Endothelial cell of umbilical vein (primary cell): ENCODE measurements at regions not wholly inside any gene's neighbourhood (a gene's known extent, or its start where the extent isn't known, plus 50 kb on each side); places are given as distances from the start of the nearest gene placed in this dataset.

Source experiments
- BruUV-seq: library from RNA; stranded (reverse); fragments of 400-500 nt; replicated peaks from 2 replicates; lab custom pipeline; 2021; lab: Mats Ljungman, UMichigan
- CTCF ChIA-PET: fragments of 300-600, 350-600 bp; sonication (Branson Sonifier 250); formaldehyde crosslinking; loops from one replicate; lab custom pipeline; 2021; ENCODE audit warnings: antibody characterized with exemption, inconsistent platforms; lab: Charles Lee
- POLR2A ChIA-PET: fragments of 300-600, 350-600 bp; sonication (Branson Sonifier 250); formaldehyde crosslinking; loops from one replicate; lab custom pipeline; 2021; ENCODE audit warnings: antibody characterized with exemption, inconsistent platforms; lab: Charles Lee
- DNase-seq: peaks from one replicate; pipeline ENCODE4 v3.0.0-alpha.2; 2011; ENCODE audit warnings: low read depth, low spot score
- FAIRE-seq: peaks from 2 replicates; lab custom pipeline; 2011; peaks lifted over from hg19 to GRCh38; lab: Jason Lieb, UNC
- H2AFZ ChIP-seq: 2 replicates; pipeline ENCODE4 v1.6.0; 2012; ENCODE audit warnings: low read depth, low read length, control low read depth, inconsistent platforms
- H3K27ac ChIP-seq: 2 replicates; pipeline ENCODE4 v1.5.1; 2011; ENCODE audit warnings: low read depth, mild to moderate bottlenecking, control low read depth, low read length, moderate library complexity; ENCODE audit not compliant: insufficient read depth
- H3K27me3 ChIP-seq, 2 experiments: 2 replicates each; pipeline versions ENCODE4 v1.6.0 to v1.6.1; 2011; ENCODE audit warnings: low read length in 2 of 2, mixed read lengths in 1 of 2; ENCODE audit not compliant: control insufficient read depth in 2 of 2, insufficient read depth in 2 of 2
- H3K36me3 ChIP-seq, 2 experiments: 2 replicates in 1 of 2; 3 replicates in 1 of 2; pipeline ENCODE4 v1.5.1; 2011; ENCODE audit warnings: low read length in 2 of 2, mild to moderate bottlenecking in 1 of 2, moderate library complexity in 1 of 2; ENCODE audit not compliant: control insufficient read depth in 2 of 2, insufficient read depth in 2 of 2; ENCODE audit errors: extremely low read depth in 1 of 2
- H3K4me1 ChIP-seq: 3 replicates; pipeline ENCODE4 v1.5.1; 2011; ENCODE audit warnings: mild to moderate bottlenecking, low read length; ENCODE audit not compliant: control insufficient read depth, insufficient read depth; ENCODE audit errors: extremely low read depth
- H3K4me2 ChIP-seq: 2 replicates; pipeline ENCODE4 v1.6.1; 2011; ENCODE audit warnings: low read length, control low read depth, mixed read lengths; ENCODE audit not compliant: insufficient read depth
- H3K4me3 ChIP-seq, 3 experiments: fragments of 200-600 bp in 1 of 3; sonication (generic), shearing (Covaris generic) in 1 of 3; replicated peaks in 1 of 3; 2 replicates each; pipeline ENCODE4 v1.5.1; 2011 to 2016; ENCODE audit warnings: control low read depth in 3 of 3, low read length in 3 of 3, mild to moderate bottlenecking in 2 of 3, inconsistent platforms in 1 of 3, low read depth in 1 of 3, moderate library complexity in 1 of 3; ENCODE audit not compliant: insufficient read depth in 1 of 3
- H3K79me2 ChIP-seq: 2 replicates; pipeline ENCODE4 v1.6.0; 2012; ENCODE audit warnings: low read length, inconsistent platforms; ENCODE audit not compliant: control insufficient read depth, insufficient read depth
- H3K9ac ChIP-seq: replicated peaks from 2 replicates; pipeline ENCODE3; 2011; ENCODE audit warnings: low read length, control low read depth; ENCODE audit not compliant: insufficient read depth; ENCODE audit errors: extremely low read depth
- H3K9me1 ChIP-seq: replicated peaks from 3 replicates; pipeline ENCODE4 v1.6.0; 2011; ENCODE audit warnings: mild to moderate bottlenecking, low read length; ENCODE audit not compliant: control insufficient read depth, insufficient read depth; ENCODE audit errors: extremely low read depth
- H3K9me3 ChIP-seq: replicated peaks from 2 replicates; pipeline ENCODE4 v1.5.1; 2012; ENCODE audit warnings: low read length, inconsistent platforms; ENCODE audit not compliant: control insufficient read depth, insufficient read depth
- H4K20me1 ChIP-seq: replicated peaks from 2 replicates; pipeline ENCODE3; 2011; ENCODE audit warnings: mild to moderate bottlenecking, low read length; ENCODE audit not compliant: control insufficient read depth, insufficient read depth; ENCODE audit errors: extremely low read depth
- CTCF ChIP-seq, 2 donors: IDR thresholded peaks; 1 replicate in 1 of 2; 2 replicates in 1 of 2; pipeline ENCODE4 v1.5.1; 2011; ENCODE audit warnings: low read length in 2 of 2, mild to moderate bottlenecking in 2 of 2, moderate library complexity in 2 of 2, control low read depth in 1 of 2, inconsistent platforms in 1 of 2, low read depth in 1 of 2; ENCODE audit not compliant: insufficient read depth in 1 of 2; ENCODE audit errors: extremely low read depth in 1 of 2
- EZH2 ChIP-seq: IDR thresholded peaks from 2 replicates; pipeline ENCODE4 v1.6.1; 2012; ENCODE audit warnings: borderline replicate concordance, low read depth, mild to moderate bottlenecking, moderate library complexity, low read length, inconsistent platforms; ENCODE audit not compliant: severe bottlenecking
- FOS ChIP-seq: IDR thresholded peaks from 2 replicates; pipeline ENCODE4 v1.6.1; 2011; ENCODE audit warnings: mild to moderate bottlenecking, low read length, moderate library complexity, borderline replicate concordance; ENCODE audit not compliant: insufficient read depth
- GATA2 ChIP-seq: IDR thresholded peaks from 2 replicates; pipeline ENCODE4 v1.7.0; 2011; ENCODE audit warnings: low read depth, mild to moderate bottlenecking, moderate library complexity, mixed read lengths, low read length; ENCODE audit not compliant: insufficient read length, insufficient read depth
- JUN ChIP-seq: IDR thresholded peaks from 2 replicates; pipeline ENCODE4 v1.6.1; 2011; ENCODE audit warnings: borderline replicate concordance, low read depth; ENCODE audit not compliant: insufficient read length, insufficient read depth
- MYC ChIP-seq: IDR thresholded peaks from one replicate; pipeline ENCODE4 v1.6.1; 2011; ENCODE audit warnings: mild to moderate bottlenecking, low read depth, low read length
- POLR2A ChIP-seq: IDR thresholded peaks from 2 replicates; pipeline ENCODE4 v1.6.1; 2012; ENCODE audit warnings: low read depth, mild to moderate bottlenecking, control low read depth, low read length
- POLR2AphosphoS5 ChIP-seq: IDR thresholded peaks from 2 replicates; pipeline ENCODE4 v1.6.1; 2012; ENCODE audit warnings: low read depth, mild to moderate bottlenecking, control low read depth, low read length, moderate library complexity; ENCODE audit not compliant: insufficient read depth
- dilution Hi-C: fragments of 300-500 bp; cut with MboI; formaldehyde crosslinking; loops from one replicate; pipeline ENCODE4 v1.15.0; 2019; ENCODE audit warnings: low sequenced_read_pairs; ENCODE audit not compliant: extremely low pct_ligation_motif_present
- intact Hi-C: fragments of 100-400 bp; cut with micrococcal nuclease; formaldehyde crosslinking; loops from one replicate; pipeline ENCODE4 v1.10.0; 2022
- TF ChIP-seq, protein P1 (sequence below): IDR thresholded peaks from 2 replicates; pipeline ENCODE4 v1.6.1; 2011; ENCODE audit not compliant: insufficient read depth, insufficient read length

- BruUV-seq, result no TSS peak
- Histone ChIP-seq H3K9ac (no peak overlapping the region), H3K4me1 (no peaks in the 10 kb centered on the region), H3K27me3 (no peaks in the 10 kb centered on the region), H3K79me2 (no peaks in the 10 kb centered on the region), H3K9me1 (no peaks in the 10 kb centered on the region), H3K4me3 (no peak overlapping the region), H3K36me3 (no peaks in the 10 kb centered on the region), H3K9me3 (no peaks in the 10 kb centered on the region), H2AFZ (no peak overlapping the region), H3K4me2 (no peak overlapping the region), H4K20me1 (no peaks in the 10 kb centered on the region), H3K27ac (no peak overlapping the region)
- DNase-seq, result no peak
- intact Hi-C loops, result no loop called here
- CTCF ChIA-PET, result no interaction called here
- dilution Hi-C loops, result no loop called here
- POLR2A ChIA-PET, result no interaction called here
- TF ChIP-seq POLR2AphosphoS5, result no peak
- TF ChIP-seq, protein P1, sequence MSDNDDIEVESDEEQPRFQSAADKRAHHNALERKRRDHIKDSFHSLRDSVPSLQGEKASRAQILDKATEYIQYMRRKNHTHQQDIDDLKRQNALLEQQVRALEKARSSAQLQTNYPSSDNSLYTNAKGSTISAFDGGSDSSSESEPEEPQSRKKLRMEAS, result no peak
- TF ChIP-seq EZH2, result no peak
- no peak for TF ChIP-seq POLR2A
- TF ChIP-seq MYC, result no peak
- no peak for TF ChIP-seq FOS
- TF ChIP-seq GATA2, result no peak
- TF ChIP-seq JUN, result no peak
- TF ChIP-seq CTCF (IDR thresholded peaks at IDR 0.05; ENCODE audit: extremely low read depth in 1 of 2, insufficient read depth in 1 of 2, low read depth in 1 of 2, low read length in 2 of 2), result no peak
- FAIRE-seq, result no peak
Measured at GRCh38 chr2:19659024-19659792, 242.6 kb downstream of the TTC32 start.
